HepG2 (cell line): ENCODE measurements at regions not wholly inside any gene's neighbourhood (a gene's known extent, or its start where the extent isn't known, plus 50 kb on each side); places are given as distances from the start of the nearest gene placed in this dataset.

Source experiments
- ATAC-seq: fragments of 200-7000 bp; cut with Tn5 transposase; 3 replicates; pipeline ENCODE4 v1.9.1; 2020; ENCODE audit warnings: mild to moderate bottlenecking, moderate library complexity
- BruUV-seq: library from RNA; stranded (reverse); fragments of 400-500 nt; replicated peaks from 2 replicates; lab custom pipeline; 2021; lab: Mats Ljungman, UMichigan
- CTCF ChIA-PET: fragments of 300-600 bp; formaldehyde crosslinking; extraction: SDS; loops from one replicate; lab custom pipeline; 2021; ENCODE audit warnings: low total read pairs, inconsistent platforms, low intra/inter-chr PET ratio; lab: Yijun Ruan, JAX
- POLR2A ChIA-PET: fragments of 350-600 bp; sonication (Branson Sonifier 250); formaldehyde crosslinking; loops from one replicate; lab custom pipeline; 2020; ENCODE audit warnings: antibody characterized with exemption, inconsistent platforms; lab: Yijun Ruan, JAX
- DNase-seq: peaks from one replicate; pipeline ENCODE4 v3.0.0-alpha.2; 2015; ENCODE audit warnings: low spot score
- FAIRE-seq: peaks from 3 replicates; lab custom pipeline; 2011; peaks lifted over from hg19 to GRCh38; lab: Jason Lieb, UNC
- H2AFZ ChIP-seq: one replicate; pipeline ENCODE4 v1.6.1; 2011; ENCODE audit warnings: low read length, inconsistent platforms
- H3K27ac ChIP-seq: fragments of 300-600 bp; 3 replicates; pipeline ENCODE4 v1.8.0; 2011; ENCODE audit warnings: mixed run types, mild to moderate bottlenecking, mixed read lengths, low read length, inconsistent platforms; ENCODE audit not compliant: insufficient read depth; ENCODE audit errors: extremely low read length
- H3K27me3 ChIP-seq, 2 experiments: fragments of 200-600 bp in 1 of 2; 2 replicates in 1 of 2; 3 replicates in 1 of 2; pipeline versions ENCODE4 v1.6.0 to v1.8.0; 2011; ENCODE audit warnings: low read length in 2 of 2, mild to moderate bottlenecking in 2 of 2, moderate library complexity in 2 of 2, inconsistent platforms in 1 of 2; ENCODE audit not compliant: insufficient read depth in 2 of 2, control insufficient read depth in 1 of 2
- H3K36me3 ChIP-seq, 2 experiments: fragments of 200-600 bp in 1 of 2; replicated peaks in 1 of 2; 2 replicates in 1 of 2; 3 replicates in 1 of 2; pipeline versions ENCODE4 v1.5.1 to v1.8.0; 2011; ENCODE audit warnings: low read length in 2 of 2, inconsistent platforms in 1 of 2; ENCODE audit not compliant: insufficient read depth in 2 of 2, control insufficient read depth in 1 of 2
- H3K4me1 ChIP-seq: 2 replicates; pipeline ENCODE4 v1.5.1; 2012; ENCODE audit warnings: low read length, inconsistent platforms; ENCODE audit not compliant: insufficient read depth
- H3K4me2 ChIP-seq: 2 replicates; pipeline ENCODE4 v1.6.0; 2011; ENCODE audit warnings: low read depth, low read length, inconsistent platforms
- H3K4me3 ChIP-seq, 3 experiments: fragments of 200-600 bp in 1 of 3; sonication (generic), shearing (Covaris generic) in 1 of 3; replicated peaks in 1 of 3; 2 replicates each; pipeline ENCODE4 v1.5.1; 2011 to 2016; ENCODE audit warnings: low read length in 3 of 3, inconsistent platforms in 2 of 3, low read depth in 2 of 3, mild to moderate bottlenecking in 2 of 3, control low read depth in 1 of 3, mixed read lengths in 1 of 3; ENCODE audit not compliant: insufficient read depth in 1 of 3
- H3K79me2 ChIP-seq: one replicate; pipeline ENCODE4 v1.6.1; 2011; ENCODE audit warnings: low read length, inconsistent platforms; ENCODE audit not compliant: insufficient read depth
- H3K9ac ChIP-seq: 2 replicates; pipeline ENCODE4 v1.6.0; 2011; ENCODE audit warnings: mild to moderate bottlenecking, low read depth, low read length, inconsistent platforms; ENCODE audit not compliant: insufficient read depth
- H3K9me3 ChIP-seq: 2 replicates; pipeline ENCODE4 v1.5.1; 2012; ENCODE audit warnings: mild to moderate bottlenecking, low read length
- H4K20me1 ChIP-seq: 2 replicates; pipeline ENCODE4 v1.6.0; 2011; ENCODE audit warnings: inconsistent platforms, mild to moderate bottlenecking, low read length, moderate library complexity; ENCODE audit not compliant: insufficient read depth
- ATF7 ChIP-seq, 2 experiments: fragments of 450-650 bp in 1 of 2; sonication (generic) in 1 of 2; formaldehyde crosslinking in 1 of 2; IDR thresholded peaks; 2 replicates each; pipeline versions ENCODE4 v1.4.0 to v1.6.1; 2016 to 2020; ENCODE audit warnings: antibody characterized with exemption in 1 of 2, mild to moderate bottlenecking in 1 of 2, missing genetic modification reagents in 1 of 2
- CBFB ChIP-seq: sonication (generic); formaldehyde crosslinking; IDR thresholded peaks from 2 replicates; pipeline ENCODE4 v1.4.0; 2020; ENCODE audit warnings: missing genetic modification reagents
- EED ChIP-seq: sonication (generic); formaldehyde crosslinking; IDR thresholded peaks from 2 replicates; pipeline ENCODE4 v1.5.0; 2020; ENCODE audit warnings: mild to moderate bottlenecking, missing genetic modification reagents
- NFYB ChIP-seq: sonication (generic); formaldehyde crosslinking; IDR thresholded peaks from 2 replicates; pipeline ENCODE4 v1.4.0; 2020; ENCODE audit warnings: missing genetic modification reagents
- PITX1 ChIP-seq: sonication (generic); formaldehyde crosslinking; IDR thresholded peaks from 2 replicates; pipeline ENCODE4 v1.5.1; 2020; ENCODE audit warnings: mild to moderate bottlenecking, missing genetic modification reagents
- RXRA ChIP-seq: sonication (generic); formaldehyde crosslinking; IDR thresholded peaks from 2 replicates; pipeline ENCODE4 v1.5.1; 2020; ENCODE audit warnings: missing genetic modification reagents
- SNAI1 ChIP-seq: sonication (generic); formaldehyde crosslinking; IDR thresholded peaks from 2 replicates; pipeline ENCODE4 v1.5.0; 2020; ENCODE audit warnings: mild to moderate bottlenecking, missing genetic modification reagents, borderline replicate concordance
- TCF7L2 ChIP-seq: IDR thresholded peaks from 2 replicates; pipeline ENCODE4 v1.6.1; 2011; ENCODE audit warnings: mild to moderate bottlenecking, low read depth, low read length, moderate library complexity
- ZKSCAN8 ChIP-seq: IDR thresholded peaks from 2 replicates; pipeline ENCODE4 v1.6.1; 2016; ENCODE audit warnings: borderline replicate concordance, missing genetic modification reagents, missing compliant biosample characterization
- ZNF318 ChIP-seq: sonication (generic); formaldehyde crosslinking; IDR thresholded peaks from 2 replicates; pipeline ENCODE4 v1.4.0; 2020; ENCODE audit warnings: mild to moderate bottlenecking, missing genetic modification reagents
- WGBS: methylation state at CpG from one replicate; pipeline ENCODE4 v1.1.6; 2017; ENCODE audit warnings: low lambda C conversion rate; 5-methylcytosine and 5-hydroxymethylcytosine counted together
- in situ Hi-C: cut with HindIII; loops from 2 replicates; pipeline ENCODE4 v1.10.0; 2017; ENCODE audit warnings: low pct_unique_long_range_greater_than_20kb; ENCODE audit not compliant: extremely low pct_ligation_motif_present
- intact Hi-C: fragments of 100-400 bp; cut with micrococcal nuclease; formaldehyde crosslinking; loops from one replicate; pipeline ENCODE4 v1.10.0; 2022; ENCODE audit not compliant: unreplicated experiment

- peaks cover 0 to 4% of the 10 kb centered on the region in 2 experiments; a peak in 4 of 5 replicates for H3K27me3 ChIP-seq
- no TSS peak for BruUV-seq
- no peak for DNase-seq
- no peaks in the 10 kb centered on the region for H4K20me1 ChIP-seq
- no peak overlapping the region for H3K4me3 ChIP-seq
- peaks cover 4% of the 10 kb centered on the region; the same call in 1 of the 2 replicates for H3K9me3 ChIP-seq
- H3K79me2 ChIP-seq: no peaks in the 10 kb centered on the region
- ATAC-seq: no peak
- H3K4me2 ChIP-seq: no peak overlapping the region
- peaks cover 23% of the 10 kb centered on the region for H3K4me1 ChIP-seq
- WGBS: 81% methylated on average over 22 of the region's 22 CpGs
- ChIA-PET CTCF (no interaction called here), POLR2A (no interaction called here)
- FAIRE-seq: no peak
- intact Hi-C loops: no loop called here
- TF ChIP-seq ZKSCAN8 (CRISPR knock-in tag): no peak
- TF ChIP-seq CBFB: no peak
- TF ChIP-seq SNAI1 (CRISPR knock-in tag): no peak
- no peak for TF ChIP-seq PITX1 (CRISPR knock-in tag)
- H2AFZ ChIP-seq: no peak overlapping the region
- no peak overlapping the region for H3K27ac ChIP-seq
- no peaks in the 10 kb centered on the region for H3K36me3 ChIP-seq
- no peak overlapping the region for H3K9ac ChIP-seq
- in situ Hi-C loops: no loop called here
These were observed 79.4 kb downstream of the IRF8 start for GRCh38 chr16:85978291-85978775.

- no peak overlapping the region for H3K27ac ChIP-seq
- H3K9ac ChIP-seq: no peak overlapping the region
- peaks cover 23% of the 10 kb centered on the region for H3K4me1 ChIP-seq
- in situ Hi-C loops: no loop called here
- no peak overlapping the region for H3K4me3 ChIP-seq
- CTCF ChIA-PET: no interaction called here
- ATAC-seq: no peak
- H3K4me2 ChIP-seq: no peak overlapping the region
- H3K79me2 ChIP-seq: no peaks in the 10 kb centered on the region
- WGBS: 66% methylated on average over 8 of the region's 13 CpGs
- no peak overlapping the region for H2AFZ ChIP-seq
- no peak for FAIRE-seq
- intact Hi-C loops: no loop called here
- H4K20me1 ChIP-seq: no peaks in the 10 kb centered on the region
- H3K36me3 ChIP-seq: no peaks in the 10 kb centered on the region
- no peak for DNase-seq
- BruUV-seq: no TSS peak
- POLR2A ChIA-PET: no interaction called here
- H3K9me3 ChIP-seq: peaks cover 2% of the 10 kb centered on the region; the same call in 1 of the 2 replicates
- H3K27me3 ChIP-seq: peaks cover 0 to 9% of the 10 kb centered on the region in 2 experiments; a peak in 4 of 5 replicates
- no peak for TF ChIP-seq TCF7L2
- no peak for TF ChIP-seq RXRA (CRISPR knock-in tag)
- TF ChIP-seq ATF7 (IDR thresholded peaks at IDR 0.05): no peak
- TF ChIP-seq ATF7 (CRISPR knock-in tag; IDR thresholded peaks at IDR 0.05): no peak
- no peak for TF ChIP-seq ZNF318 (CRISPR knock-in tag)
- no peak for TF ChIP-seq NFYB (CRISPR knock-in tag)
- TF ChIP-seq EED (CRISPR knock-in tag): no peak
These were observed 80.0 kb downstream of the IRF8 start for GRCh38 chr16:85978976-85979375.
